Liver (tissue), 8 donors: ENCODE measurements at regions not wholly inside any gene's neighbourhood (a gene's known extent, or its start where the extent isn't known, plus 50 kb on each side); places are given as distances from the start of the nearest gene placed in this dataset.
"Not testable (repeated sequence)": the region's sequence is repeated elsewhere in the genome, so short reads cannot be mapped to it uniquely, and the experiment has no call there.

Experiments used
- DNase-seq: peaks from one replicate; pipeline ENCODE4 v3.0.0-alpha.2; 2017; ENCODE audit warnings: low spot score
- H3K27ac ChIP-seq, 2 donors: one replicate each; pipeline ENCODE4 v1.7.0; 2013; ENCODE audit warnings: inconsistent platforms in 2 of 2, low read length in 2 of 2, control low read depth in 1 of 2, low read depth in 1 of 2, mild to moderate bottlenecking in 1 of 2
- H3K27me3 ChIP-seq, 4 donors: one replicate each; pipeline versions ENCODE4 v1.6.1 to v1.7.0; 2013; ENCODE audit warnings: low read length in 3 of 4, inconsistent platforms in 1 of 4, mild to moderate bottlenecking in 1 of 4, moderate library complexity in 1 of 4; ENCODE audit not compliant: control insufficient read depth in 4 of 4, insufficient read depth in 4 of 4
- H3K36me3 ChIP-seq, 4 donors: one replicate each; pipeline versions ENCODE4 v1.6.1 to v1.7.0; 2013; ENCODE audit warnings: low read length in 3 of 4, mild to moderate bottlenecking in 3 of 4, low read depth in 1 of 4, moderate library complexity in 1 of 4; ENCODE audit not compliant: control insufficient read depth in 4 of 4, insufficient read depth in 3 of 4
- H3K4me1 ChIP-seq, 4 donors: one replicate each; pipeline versions ENCODE4 v1.6.1 to v1.7.0; 2013; ENCODE audit warnings: low read length in 3 of 4, mild to moderate bottlenecking in 3 of 4, moderate library complexity in 1 of 4; ENCODE audit not compliant: control insufficient read depth in 4 of 4, insufficient read depth in 4 of 4
- H3K4me3 ChIP-seq, 3 donors: one replicate each; pipeline versions ENCODE4 v1.6.1 to v1.7.0; 2013; ENCODE audit warnings: low read length in 3 of 3, control low read depth in 1 of 3, low read depth in 1 of 3, mild to moderate bottlenecking in 1 of 3
- H3K9ac ChIP-seq, 2 donors: one replicate each; pipeline ENCODE4 v1.7.0; 2013; ENCODE audit warnings: low read length in 2 of 2, mild to moderate bottlenecking in 2 of 2, moderate library complexity in 2 of 2, control low read depth in 1 of 2, low read depth in 1 of 2
- H3K9me3 ChIP-seq, 4 donors: one replicate each; pipeline versions ENCODE4 v1.6.1 to v1.7.0; 2013; ENCODE audit warnings: low read length in 3 of 4; ENCODE audit not compliant: control insufficient read depth in 4 of 4
- EGR1 ChIP-seq, 2 donors: IDR thresholded peaks; 2 replicates each; pipeline ENCODE4 v1.6.1; 2016 to 2018; ENCODE audit warnings: antibody characterized with exemption in 2 of 2, low read depth in 2 of 2
- FOXA1 ChIP-seq: IDR thresholded peaks from 2 replicates; pipeline ENCODE4 v1.6.1; 2016; ENCODE audit warnings: antibody characterized with exemption
- FOXA2 ChIP-seq: IDR thresholded peaks from 2 replicates; pipeline ENCODE4 v1.6.1; 2016; ENCODE audit warnings: antibody characterized with exemption
- HNF4A ChIP-seq, 2 donors: conservative IDR thresholded peaks; 2 replicates each; pipeline ENCODE4 v1.6.1; 2016; ENCODE audit warnings: antibody characterized with exemption in 2 of 2, mild to moderate bottlenecking in 2 of 2
- JUND ChIP-seq, 2 donors: IDR thresholded peaks; 2 replicates each; pipeline ENCODE4 v1.6.1; 2016; ENCODE audit warnings: antibody characterized with exemption in 2 of 2
- MAX ChIP-seq: IDR thresholded peaks from 2 replicates; pipeline ENCODE4 v1.6.1; 2016; ENCODE audit warnings: antibody characterized with exemption
- RAD21 ChIP-seq, 2 donors: IDR thresholded peaks; 2 replicates each; pipeline ENCODE4 v1.6.1; 2016; ENCODE audit warnings: antibody characterized with exemption in 2 of 2, mild to moderate bottlenecking in 2 of 2
- RXRA ChIP-seq, 2 donors: IDR thresholded peaks; 2 replicates each; pipeline ENCODE4 v1.6.1; 2017 to 2018; ENCODE audit warnings: antibody characterized with exemption in 2 of 2, mild to moderate bottlenecking in 1 of 2
- TAF1 ChIP-seq: conservative IDR thresholded peaks from 2 replicates; pipeline ENCODE4 v1.6.1; 2016; ENCODE audit warnings: antibody characterized with exemption, mild to moderate bottlenecking
- YY1 ChIP-seq: IDR thresholded peaks from 2 replicates; pipeline ENCODE4 v1.6.1; 2016; ENCODE audit warnings: antibody characterized with exemption, mild to moderate bottlenecking
- ZBTB33 ChIP-seq: IDR thresholded peaks from 2 replicates; pipeline ENCODE4 v1.6.1; 2016; ENCODE audit warnings: antibody characterized with exemption
- WGBS: extraction: QIAGEN DNeasy Blood & Tissue Kit; methylation state at CpG from one replicate; pipeline ENCODE4 v1.1.7; 2013; 5-methylcytosine and 5-hydroxymethylcytosine counted together
- TF ChIP-seq, protein P1 (sequence below): IDR thresholded peaks from 2 replicates; pipeline ENCODE4 v1.6.1; 2016; ENCODE audit warnings: antibody characterized with exemption, mild to moderate bottlenecking
- TF ChIP-seq, protein P2 (sequence below): IDR thresholded peaks from 2 replicates; pipeline ENCODE4 v1.6.1; 2016; ENCODE audit warnings: antibody characterized with exemption
- TF ChIP-seq, protein P3 (sequence below): fragments of 150-350 bp; IDR thresholded peaks from 2 replicates; pipeline ENCODE4 v1.5.1; 2017; ENCODE audit warnings: improper control_type of control experiment, low read depth, low read length; ENCODE audit not compliant: missing input control
- donor health status: healthy.
- donor health status: healthy.
- donor health status: healthy.
- donor health status: healthy.
- donor health status: healthy.

DNA sequence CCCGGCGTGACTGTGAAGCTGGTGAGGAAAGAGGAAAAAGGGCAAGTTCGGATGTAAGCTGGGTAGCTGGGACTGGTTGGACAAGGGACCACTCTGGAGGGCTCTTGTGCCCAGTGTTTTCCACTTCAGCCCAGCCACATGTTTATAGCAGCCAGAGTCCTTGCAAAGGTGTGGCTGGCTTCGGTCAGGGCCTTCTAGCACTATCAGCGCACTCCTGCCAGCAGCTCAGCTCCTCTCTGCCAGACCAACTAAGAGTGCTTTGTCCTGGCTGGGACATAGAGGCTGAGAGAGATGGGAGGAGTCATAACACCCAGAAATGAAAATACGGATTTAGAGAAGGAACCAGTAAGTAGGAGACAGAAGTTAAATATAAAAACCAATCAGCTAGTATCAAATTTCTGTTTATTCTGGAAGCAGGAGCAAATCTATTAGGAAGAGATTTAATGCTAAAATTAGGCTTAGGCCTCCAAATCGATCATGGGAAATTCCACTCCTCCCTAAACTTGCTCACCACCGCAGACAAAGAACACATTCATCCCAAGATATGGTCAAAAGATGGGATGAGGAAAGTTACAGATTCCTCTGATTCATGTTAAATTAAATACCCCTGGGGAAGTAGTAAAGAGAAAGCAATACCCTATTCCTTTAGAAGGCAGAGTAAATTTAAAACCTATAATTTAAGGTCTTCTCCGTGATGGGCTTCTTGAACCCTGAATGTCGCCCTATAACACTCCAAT lies 135.0 kb downstream of the RALA start:
- H3K9me3 ChIP-seq = no peaks in the 10 kb centered on the region
- H3K27ac ChIP-seq = no peak overlapping the region
- H3K36me3 ChIP-seq = no peaks in the 10 kb centered on the region
- no peak overlapping the region for H3K9ac ChIP-seq
- H3K27me3 ChIP-seq = no peaks in the 10 kb centered on the region
- TF ChIP-seq RXRA (IDR thresholded peaks at IDR 0.05) = no peak
- TF ChIP-seq MAX = no peak
- no peak for TF ChIP-seq YY1
- TF ChIP-seq JUND (IDR thresholded peaks at IDR 0.05) = no peak
- TF ChIP-seq, protein P1, sequence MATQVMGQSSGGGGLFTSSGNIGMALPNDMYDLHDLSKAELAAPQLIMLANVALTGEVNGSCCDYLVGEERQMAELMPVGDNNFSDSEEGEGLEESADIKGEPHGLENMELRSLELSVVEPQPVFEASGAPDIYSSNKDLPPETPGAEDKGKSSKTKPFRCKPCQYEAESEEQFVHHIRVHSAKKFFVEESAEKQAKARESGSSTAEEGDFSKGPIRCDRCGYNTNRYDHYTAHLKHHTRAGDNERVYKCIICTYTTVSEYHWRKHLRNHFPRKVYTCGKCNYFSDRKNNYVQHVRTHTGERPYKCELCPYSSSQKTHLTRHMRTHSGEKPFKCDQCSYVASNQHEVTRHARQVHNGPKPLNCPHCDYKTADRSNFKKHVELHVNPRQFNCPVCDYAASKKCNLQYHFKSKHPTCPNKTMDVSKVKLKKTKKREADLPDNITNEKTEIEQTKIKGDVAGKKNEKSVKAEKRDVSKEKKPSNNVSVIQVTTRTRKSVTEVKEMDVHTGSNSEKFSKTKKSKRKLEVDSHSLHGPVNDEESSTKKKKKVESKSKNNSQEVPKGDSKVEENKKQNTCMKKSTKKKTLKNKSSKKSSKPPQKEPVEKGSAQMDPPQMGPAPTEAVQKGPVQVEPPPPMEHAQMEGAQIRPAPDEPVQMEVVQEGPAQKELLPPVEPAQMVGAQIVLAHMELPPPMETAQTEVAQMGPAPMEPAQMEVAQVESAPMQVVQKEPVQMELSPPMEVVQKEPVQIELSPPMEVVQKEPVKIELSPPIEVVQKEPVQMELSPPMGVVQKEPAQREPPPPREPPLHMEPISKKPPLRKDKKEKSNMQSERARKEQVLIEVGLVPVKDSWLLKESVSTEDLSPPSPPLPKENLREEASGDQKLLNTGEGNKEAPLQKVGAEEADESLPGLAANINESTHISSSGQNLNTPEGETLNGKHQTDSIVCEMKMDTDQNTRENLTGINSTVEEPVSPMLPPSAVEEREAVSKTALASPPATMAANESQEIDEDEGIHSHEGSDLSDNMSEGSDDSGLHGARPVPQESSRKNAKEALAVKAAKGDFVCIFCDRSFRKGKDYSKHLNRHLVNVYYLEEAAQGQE = no peak
- TF ChIP-seq ZBTB33 = no peak
- TF ChIP-seq, protein P2, sequence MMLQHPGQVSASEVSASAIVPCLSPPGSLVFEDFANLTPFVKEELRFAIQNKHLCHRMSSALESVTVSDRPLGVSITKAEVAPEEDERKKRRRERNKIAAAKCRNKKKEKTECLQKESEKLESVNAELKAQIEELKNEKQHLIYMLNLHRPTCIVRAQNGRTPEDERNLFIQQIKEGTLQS = no peak
- no peak for TF ChIP-seq FOXA1
- no peak for TF ChIP-seq RAD21 (IDR thresholded peaks at IDR 0.05)
- TF ChIP-seq HNF4A (conservative IDR thresholded peaks at IDR 0.05) = no peak
- no peak for TF ChIP-seq EGR1 (IDR thresholded peaks at IDR 0.05; ENCODE audit: low read depth in 2 of 2)
- no peak for TF ChIP-seq FOXA2
- TF ChIP-seq, protein P3, sequence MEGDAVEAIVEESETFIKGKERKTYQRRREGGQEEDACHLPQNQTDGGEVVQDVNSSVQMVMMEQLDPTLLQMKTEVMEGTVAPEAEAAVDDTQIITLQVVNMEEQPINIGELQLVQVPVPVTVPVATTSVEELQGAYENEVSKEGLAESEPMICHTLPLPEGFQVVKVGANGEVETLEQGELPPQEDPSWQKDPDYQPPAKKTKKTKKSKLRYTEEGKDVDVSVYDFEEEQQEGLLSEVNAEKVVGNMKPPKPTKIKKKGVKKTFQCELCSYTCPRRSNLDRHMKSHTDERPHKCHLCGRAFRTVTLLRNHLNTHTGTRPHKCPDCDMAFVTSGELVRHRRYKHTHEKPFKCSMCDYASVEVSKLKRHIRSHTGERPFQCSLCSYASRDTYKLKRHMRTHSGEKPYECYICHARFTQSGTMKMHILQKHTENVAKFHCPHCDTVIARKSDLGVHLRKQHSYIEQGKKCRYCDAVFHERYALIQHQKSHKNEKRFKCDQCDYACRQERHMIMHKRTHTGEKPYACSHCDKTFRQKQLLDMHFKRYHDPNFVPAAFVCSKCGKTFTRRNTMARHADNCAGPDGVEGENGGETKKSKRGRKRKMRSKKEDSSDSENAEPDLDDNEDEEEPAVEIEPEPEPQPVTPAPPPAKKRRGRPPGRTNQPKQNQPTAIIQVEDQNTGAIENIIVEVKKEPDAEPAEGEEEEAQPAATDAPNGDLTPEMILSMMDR = no peak
- H3K4me1 ChIP-seq = no peaks in the 10 kb centered on the region
- WGBS = 89% methylated on average over 10 of the region's 10 CpGs
- no peak overlapping the region for H3K4me3 ChIP-seq
- DNase-seq = no peak

GRCh38 chr7:39761449-39761848 lies 138.1 kb downstream of the RALA start:
- no peaks in the 10 kb centered on the region for H3K4me1 ChIP-seq
- no peak overlapping the region for H3K27ac ChIP-seq
- TF ChIP-seq FOXA1 (no peak), TAF1 (no peak), RXRA (IDR thresholded peaks at IDR 0.05) (no peak), RAD21 (IDR thresholded peaks at IDR 0.05) (no peak)
- no peaks in the 10 kb centered on the region for H3K36me3 ChIP-seq
- H3K9ac ChIP-seq = no peak overlapping the region
- no peak overlapping the region for H3K4me3 ChIP-seq
- DNase-seq = no peak
- no peaks in the 10 kb centered on the region for H3K27me3 ChIP-seq
- H3K9me3 ChIP-seq = no peaks in the 10 kb centered on the region
- 86% methylated on average over 6 of the region's 6 CpGs for WGBS

- not testable (repeated sequence) for H3K9ac ChIP-seq, H3K4me1 ChIP-seq, H3K9me3 ChIP-seq, DNase-seq, H3K36me3 ChIP-seq, H3K4me3 ChIP-seq, H3K27me3 ChIP-seq, H3K27ac ChIP-seq
- 76% methylated on average over 5 of the region's 5 CpGs for WGBS
Observed at GRCh38 chr7:39762466-39762865, 139.1 kb downstream of the RALA start.

GRCh38 chr7:39762881-39763280 lies 139.5 kb downstream of the RALA start:
- not testable (repeated sequence) for H3K27me3 ChIP-seq, H3K9ac ChIP-seq, DNase-seq, H3K36me3 ChIP-seq, H3K4me1 ChIP-seq, H3K4me3 ChIP-seq, H3K9me3 ChIP-seq, H3K27ac ChIP-seq
- WGBS = 77% methylated on average over 5 of the region's 5 CpGs
